BE2C (cell line): ENCODE measurements at regions not wholly inside any gene's neighbourhood (a gene's known extent, or its start where the extent isn't known, plus 50 kb on each side); places are given as distances from the start of the nearest gene placed in this dataset.

ENCODE experiments used
- DNase-seq: peaks from one replicate; pipeline ENCODE4 v3.0.0-alpha.2; 2020
- H3K27me3 ChIP-seq: fragments of 250-450 bp; sonication (Bioruptor Pico); 2 replicates; pipeline ENCODE4 v1.5.1; 2020; ENCODE audit warnings: mild to moderate bottlenecking
- H3K36me3 ChIP-seq: fragments of 250-450 bp; sonication (Bioruptor Pico); 2 replicates; pipeline ENCODE4 v1.5.1; 2020; ENCODE audit warnings: mild to moderate bottlenecking
- H3K4me1 ChIP-seq: fragments of 250-450 bp; sonication (Bioruptor Pico); 2 replicates; pipeline ENCODE4 v1.5.1; 2020
- H3K4me3 ChIP-seq: 2 replicates; pipeline ENCODE4 v1.5.1; 2011; ENCODE audit warnings: low read depth, low read length
- H3K9me3 ChIP-seq: fragments of 250-450 bp; sonication (Bioruptor Pico); 2 replicates; pipeline ENCODE4 v1.5.1; 2020
- TF ChIP-seq, protein P1 (sequence below): IDR thresholded peaks from 2 replicates; pipeline ENCODE4 v1.5.1; 2012; ENCODE audit warnings: mild to moderate bottlenecking, low read depth, low read length

DNA sequence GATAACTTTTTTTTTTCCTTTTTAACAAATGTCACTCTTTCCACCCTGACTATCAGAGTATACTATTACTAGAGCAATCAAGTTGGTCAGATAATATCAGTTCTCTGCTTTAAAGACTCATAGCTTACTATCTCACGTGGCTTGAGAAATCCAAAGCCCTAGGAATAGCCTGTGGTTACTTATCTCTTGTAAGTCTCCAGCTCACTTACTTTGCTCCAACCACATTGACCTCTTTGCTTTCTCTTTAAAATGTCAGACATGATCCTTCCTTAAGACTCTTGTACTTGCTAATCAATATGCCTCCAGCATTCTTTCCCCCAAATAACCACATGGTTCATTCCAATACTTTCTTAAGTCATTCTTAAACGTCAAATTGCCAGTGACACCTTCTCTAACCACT lies 1292.2 kb downstream of the REEP3 start:
- TF ChIP-seq, protein P1, sequence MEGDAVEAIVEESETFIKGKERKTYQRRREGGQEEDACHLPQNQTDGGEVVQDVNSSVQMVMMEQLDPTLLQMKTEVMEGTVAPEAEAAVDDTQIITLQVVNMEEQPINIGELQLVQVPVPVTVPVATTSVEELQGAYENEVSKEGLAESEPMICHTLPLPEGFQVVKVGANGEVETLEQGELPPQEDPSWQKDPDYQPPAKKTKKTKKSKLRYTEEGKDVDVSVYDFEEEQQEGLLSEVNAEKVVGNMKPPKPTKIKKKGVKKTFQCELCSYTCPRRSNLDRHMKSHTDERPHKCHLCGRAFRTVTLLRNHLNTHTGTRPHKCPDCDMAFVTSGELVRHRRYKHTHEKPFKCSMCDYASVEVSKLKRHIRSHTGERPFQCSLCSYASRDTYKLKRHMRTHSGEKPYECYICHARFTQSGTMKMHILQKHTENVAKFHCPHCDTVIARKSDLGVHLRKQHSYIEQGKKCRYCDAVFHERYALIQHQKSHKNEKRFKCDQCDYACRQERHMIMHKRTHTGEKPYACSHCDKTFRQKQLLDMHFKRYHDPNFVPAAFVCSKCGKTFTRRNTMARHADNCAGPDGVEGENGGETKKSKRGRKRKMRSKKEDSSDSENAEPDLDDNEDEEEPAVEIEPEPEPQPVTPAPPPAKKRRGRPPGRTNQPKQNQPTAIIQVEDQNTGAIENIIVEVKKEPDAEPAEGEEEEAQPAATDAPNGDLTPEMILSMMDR = no peak
- no peak for DNase-seq
- Histone ChIP-seq H3K9me3 (no peaks in the 10 kb centered on the region), H3K4me1 (no peaks in the 10 kb centered on the region; the same call in 1 of the 2 replicates), H3K4me3 (no peak overlapping the region), H3K36me3 (no peaks in the 10 kb centered on the region), H3K27me3 (no peaks in the 10 kb centered on the region)

DNA sequence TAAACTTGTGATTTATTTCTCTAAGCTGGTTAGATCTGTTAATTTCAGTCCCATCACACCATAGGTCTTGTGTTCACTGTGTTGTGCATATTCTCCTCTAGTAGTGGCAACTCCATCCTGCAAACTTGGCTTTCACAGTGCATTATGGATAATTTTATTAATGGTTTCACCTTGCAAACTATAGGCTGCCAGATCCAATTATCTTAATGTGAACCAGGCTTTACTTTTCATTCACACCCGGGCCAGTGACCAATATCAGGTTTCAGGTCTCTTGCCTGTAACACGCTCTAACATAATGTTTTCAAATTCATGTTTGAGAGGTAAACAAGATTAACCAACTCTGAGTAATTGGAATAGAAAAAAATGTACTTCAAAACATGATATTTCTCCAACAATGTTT lies 1293.0 kb downstream of the REEP3 start:
- Histone ChIP-seq H3K9me3 (no peaks in the 10 kb centered on the region), H3K36me3 (no peaks in the 10 kb centered on the region), H3K27me3 (no peaks in the 10 kb centered on the region), H3K4me1 (no peaks in the 10 kb centered on the region; the same call in 1 of the 2 replicates), H3K4me3 (no peak overlapping the region)
- TF ChIP-seq, protein P1 = no peak
- no peak for DNase-seq

DNA sequence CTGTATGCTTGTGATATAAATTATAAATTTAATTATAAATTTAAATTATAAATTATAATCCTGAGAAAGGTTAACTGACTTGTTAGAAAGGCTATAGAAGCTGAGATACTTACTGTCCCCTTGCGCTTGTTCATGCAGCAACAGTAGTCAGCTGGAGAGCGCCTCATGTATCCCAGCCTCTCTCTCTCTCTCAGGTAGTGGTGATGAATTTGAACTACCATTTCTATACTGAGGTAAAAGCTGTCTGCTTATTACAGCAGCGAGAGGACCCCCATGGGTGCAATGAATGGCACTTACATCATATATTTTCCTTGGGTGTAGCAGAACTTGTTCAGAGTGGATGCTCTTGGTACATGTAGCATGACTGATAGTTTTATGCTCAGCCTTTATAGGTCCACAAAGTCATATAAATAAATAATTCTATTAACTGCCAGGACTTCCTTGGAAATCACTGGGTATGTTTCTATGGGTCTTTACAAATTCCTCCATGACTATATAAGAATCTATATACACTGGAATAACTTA lies 1308.7 kb downstream of the REEP3 start:
- H3K27me3 ChIP-seq = no peaks in the 10 kb centered on the region
- H3K9me3 ChIP-seq = no peaks in the 10 kb centered on the region
- no peak for DNase-seq
- TF ChIP-seq, protein P1 = no peak
- no peak overlapping the region for H3K4me3 ChIP-seq
- H3K36me3 ChIP-seq = no peaks in the 10 kb centered on the region
- no peaks in the 10 kb centered on the region for H3K4me1 ChIP-seq

DNA sequence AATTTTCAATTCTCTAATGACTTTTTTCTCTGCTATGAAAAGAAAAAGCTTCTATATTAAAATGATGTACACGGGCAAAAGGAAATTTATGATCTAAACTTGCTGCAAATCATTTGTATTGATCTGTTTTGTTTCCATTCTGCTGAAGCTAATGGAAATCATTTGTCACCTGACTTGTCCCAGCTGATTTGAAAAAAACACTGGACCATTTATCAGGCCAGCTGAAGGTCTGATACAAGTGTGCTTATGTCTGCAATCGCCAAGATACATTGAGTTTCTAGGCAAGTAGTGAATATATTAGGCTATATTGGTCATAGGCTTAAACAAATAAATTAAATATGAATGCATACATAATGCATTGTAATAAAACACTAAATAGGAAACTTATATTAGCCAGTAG lies 1309.7 kb downstream of the REEP3 start:
- TF ChIP-seq, protein P1 = no peak
- Histone ChIP-seq H3K4me3 (no peak overlapping the region), H3K27me3 (no peaks in the 10 kb centered on the region), H3K9me3 (no peaks in the 10 kb centered on the region), H3K36me3 (no peaks in the 10 kb centered on the region), H3K4me1 (no peaks in the 10 kb centered on the region)
- no peak for DNase-seq

DNA sequence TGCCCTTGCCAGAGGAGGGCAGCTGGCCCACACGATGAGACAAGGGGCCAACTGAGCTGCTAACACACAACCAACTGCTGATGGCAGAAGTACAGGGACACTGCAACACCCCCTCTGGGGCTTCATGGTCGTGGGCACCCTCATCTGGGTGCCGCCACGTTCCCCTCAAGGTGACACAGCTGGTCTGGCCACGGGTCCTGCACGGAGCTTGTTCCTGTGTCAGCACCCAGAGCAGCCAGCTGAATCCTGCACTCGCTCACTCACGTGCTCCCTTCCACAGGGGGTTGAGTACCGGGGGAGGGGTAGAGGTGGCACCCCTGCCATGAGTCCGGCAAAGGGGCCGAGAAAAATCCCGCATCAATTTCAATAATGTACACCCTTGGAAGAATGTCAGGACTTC lies 1319.1 kb downstream of the REEP3 start:
- H3K27me3 ChIP-seq = no peaks in the 10 kb centered on the region
- no peak overlapping the region for H3K4me3 ChIP-seq
- no peaks in the 10 kb centered on the region for H3K9me3 ChIP-seq
- DNase-seq = no peak
- H3K36me3 ChIP-seq = no peaks in the 10 kb centered on the region
- H3K4me1 ChIP-seq = no peaks in the 10 kb centered on the region
- TF ChIP-seq, protein P1 = no peak

DNA sequence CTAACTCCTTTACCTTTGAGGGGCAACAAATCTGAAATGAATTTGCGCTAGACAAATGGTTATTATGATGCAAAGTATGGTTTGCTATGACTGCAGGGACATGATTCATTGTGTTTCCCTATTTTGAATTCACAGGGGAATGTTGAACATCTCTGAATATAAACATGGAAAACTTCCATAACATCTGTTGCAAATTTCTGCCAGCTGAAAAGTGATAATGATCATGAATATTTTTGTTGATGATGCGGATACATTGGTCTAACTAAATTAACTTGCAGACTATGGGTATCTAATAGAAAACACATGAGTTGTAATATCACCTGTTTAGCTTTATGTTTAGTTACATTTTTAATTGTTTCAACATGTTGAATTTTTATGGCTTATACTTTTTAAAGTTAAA lies 1325.5 kb downstream of the REEP3 start:
- no peaks in the 10 kb centered on the region for H3K27me3 ChIP-seq
- H3K9me3 ChIP-seq = no peaks in the 10 kb centered on the region
- no peak overlapping the region for H3K4me3 ChIP-seq
- no peaks in the 10 kb centered on the region for H3K4me1 ChIP-seq
- no peaks in the 10 kb centered on the region for H3K36me3 ChIP-seq
- TF ChIP-seq, protein P1 = no peak
- no peak for DNase-seq
